ENCODE measurements at regions not wholly inside any gene's neighbourhood (a gene's known extent, or its start where the extent isn't known, plus 50 kb on each side); places are given as distances from the start of the nearest gene placed in this dataset.
"Not testable (repeated sequence)": the region's sequence is repeated elsewhere in the genome, so short reads cannot be mapped to it uniquely, and the experiment has no call there.

- DNase-seq: no peak
Measured at GRCh38 chr22:35138521-35138920, 72.6 kb downstream of the ISX start.

- DNase-seq: no peak
Measured at GRCh38 chr22:35140879-35141745, 75.2 kb downstream of the ISX start.

GRCh38 chr22:35148381-35148780 is 82.4 kb downstream of the ISX start:
- no peak for DNase-seq

GRCh38 chr22:35148866-35149548 is 83.0 kb downstream of the ISX start:
- DNase-seq: no peak

- DNase-seq: peak in 4 of 5 experiments; percentile 11 to 37 (median 34)
Measured at GRCh38 chr22:35150183-35151107, 84.5 kb downstream of the ISX start.

GRCh38 chr22:35152316-35152715 is 86.4 kb downstream of the ISX start:
- no peak for DNase-seq

- peak in 1 of 5 experiments; percentile 21 for DNase-seq
Measured at GRCh38 chr22:35154937-35155387, 89.0 kb downstream of the ISX start.

GRCh38 chr22:35155403-35156025 is 89.6 kb downstream of the ISX start:
- no peak for DNase-seq

GRCh38 chr22:35156945-35157344 is 91.0 kb downstream of the ISX start:
- no peak for DNase-seq

GRCh38 chr22:35158336-35158735 is 92.4 kb downstream of the ISX start:
- no peak for DNase-seq

GRCh38 chr22:35159343-35159742 is 93.4 kb downstream of the ISX start:
- DNase-seq: no peak

- no peak for DNase-seq
Measured at GRCh38 chr22:35160268-35160667, 94.3 kb downstream of the ISX start.

- DNase-seq: not testable (repeated sequence)
Measured at GRCh38 chr22:35165896-35166295, 91.4 kb upstream of the HMGXB4 start.

- DNase-seq: no peak
Measured at GRCh38 chr22:35170716-35171697, 86.3 kb upstream of the HMGXB4 start.

- DNase-seq: no peak
Measured at GRCh38 chr22:35172442-35172841, 84.9 kb upstream of the HMGXB4 start.

- DNase-seq: no peak
Measured at GRCh38 chr22:35173655-35174054, 83.6 kb upstream of the HMGXB4 start.

GRCh38 chr22:35174401-35175038 is 82.8 kb upstream of the HMGXB4 start:
- no peak for DNase-seq

GRCh38 chr22:35175392-35175791 is 81.9 kb upstream of the HMGXB4 start:
- DNase-seq: no peak

GRCh38 chr22:35177811-35178210 is 79.5 kb upstream of the HMGXB4 start:
- no peak for DNase-seq

- DNase-seq: no peak
Measured at GRCh38 chr22:35178446-35178845, 78.8 kb upstream of the HMGXB4 start.

GRCh38 chr22:35183917-35184316 is 73.4 kb upstream of the HMGXB4 start:
- no peak for DNase-seq

Measured in T-helper 2 cell (primary cell).